ENCODE measurements at regions not wholly inside any gene's neighbourhood (a gene's known extent, or its start where the extent isn't known, plus 50 kb on each side); places are given as distances from the start of the nearest gene placed in this dataset.

- TF ChIP-seq CTCF (IDR thresholded peaks at IDR 0.05) (no peak), EP300 (IDR thresholded peaks at IDR 0.05) (no peak), POLR2AphosphoS5 (IDR thresholded peaks at IDR 0.05) (no peak)
These were observed 205.0 kb upstream of the PDE5A start for GRCh38 chr4:119833611-119834010.

Measured in suprapubic skin (tissue), 4 donors.